ENCODE measurements at regions not wholly inside any gene's neighbourhood (a gene's known extent, or its start where the extent isn't known, plus 50 kb on each side); places are given as distances from the start of the nearest gene placed in this dataset.

- Histone ChIP-seq H3K79me2 (ENCODE audit: control insufficient read depth, low read length) (no peaks in the 10 kb centered on the region), H3K4me1 (ENCODE audit: control insufficient read depth, low read length) (no peaks in the 10 kb centered on the region), H3K9me2 (replicated peaks; ENCODE audit: control insufficient read depth, low read length) (no peaks in the 10 kb centered on the region), H4K20me1 (ENCODE audit: control insufficient read depth, insufficient read depth, low read depth, low read length) (no peaks in the 10 kb centered on the region), H3K9me3 (ENCODE audit: control insufficient read depth, insufficient read depth, low read length) (no peaks in the 10 kb centered on the region; the same call in 1 of the 2 replicates), H3K4me3 (ENCODE audit: low read length) (no peak overlapping the region), H3K27me3 (ENCODE audit: control insufficient read depth, low read length) (no peaks in the 10 kb centered on the region), H3K36me3 (ENCODE audit: control insufficient read depth, low read length) (no peaks in the 10 kb centered on the region), H3K27ac (ENCODE audit: low read depth, low read length) (no peak overlapping the region), H3F3A (ENCODE audit: control insufficient read depth, insufficient read depth) (no peaks in the 10 kb centered on the region), H3K4me2 (ENCODE audit: low read length) (no peak overlapping the region)
- TF ChIP-seq CTCF (IDR thresholded peaks at IDR 0.05; ENCODE audit: low read depth, low read length, poor library complexity, severe bottlenecking) = no peak
- no peak for TF ChIP-seq EZH2phosphoT487 (IDR thresholded peaks at IDR 0.05; ENCODE audit: borderline replicate concordance, low read length)
Measured at GRCh38 chr7:54187886-54188685, 354.1 kb upstream of the VSTM2A start.

- TF ChIP-seq EZH2phosphoT487 (IDR thresholded peaks at IDR 0.05; ENCODE audit: borderline replicate concordance, low read length) (no peak), CTCF (IDR thresholded peaks at IDR 0.05; ENCODE audit: low read depth, low read length, poor library complexity, severe bottlenecking) (no peak)
- Histone ChIP-seq H3K4me3 (ENCODE audit: low read length) (no peak overlapping the region), H3K27me3 (ENCODE audit: control insufficient read depth, low read length) (no peaks in the 10 kb centered on the region), H4K20me1 (ENCODE audit: control insufficient read depth, insufficient read depth, low read depth, low read length) (no peaks in the 10 kb centered on the region), H3K9me2 (replicated peaks; ENCODE audit: control insufficient read depth, low read length) (no peaks in the 10 kb centered on the region), H3K36me3 (ENCODE audit: control insufficient read depth, low read length) (no peaks in the 10 kb centered on the region), H3K79me2 (ENCODE audit: control insufficient read depth, low read length) (no peaks in the 10 kb centered on the region), H3K4me1 (ENCODE audit: control insufficient read depth, low read length) (no peaks in the 10 kb centered on the region), H3F3A (ENCODE audit: control insufficient read depth, insufficient read depth) (no peaks in the 10 kb centered on the region), H3K27ac (ENCODE audit: low read depth, low read length) (no peak overlapping the region), H3K9me3 (ENCODE audit: control insufficient read depth, insufficient read depth, low read length) (no peaks in the 10 kb centered on the region; the same call in 1 of the 2 replicates), H3K4me2 (ENCODE audit: low read length) (no peak overlapping the region)
Measured at GRCh38 chr7:54188843-54189242, 353.3 kb upstream of the VSTM2A start.

- TF ChIP-seq CTCF (IDR thresholded peaks at IDR 0.05; ENCODE audit: low read depth, low read length, poor library complexity, severe bottlenecking) = no peak
- TF ChIP-seq EZH2phosphoT487 (IDR thresholded peaks at IDR 0.05; ENCODE audit: borderline replicate concordance, low read length) = no peak
- no peaks in the 10 kb centered on the region; the same call in 1 of the 2 replicates for H3K9me3 ChIP-seq (ENCODE audit: control insufficient read depth, insufficient read depth, low read length)
- H3K79me2 ChIP-seq (ENCODE audit: control insufficient read depth, low read length) = no peaks in the 10 kb centered on the region
- no peak overlapping the region for H3K4me3 ChIP-seq (ENCODE audit: low read length)
- H3K36me3 ChIP-seq (ENCODE audit: control insufficient read depth, low read length) = no peaks in the 10 kb centered on the region
- no peaks in the 10 kb centered on the region for H3K4me1 ChIP-seq (ENCODE audit: control insufficient read depth, low read length)
- H3K9me2 ChIP-seq (replicated peaks; ENCODE audit: control insufficient read depth, low read length) = no peaks in the 10 kb centered on the region
- no peaks in the 10 kb centered on the region for H4K20me1 ChIP-seq (ENCODE audit: control insufficient read depth, insufficient read depth, low read depth, low read length)
- H3K27ac ChIP-seq (ENCODE audit: low read depth, low read length) = no peak overlapping the region
- no peak overlapping the region for H3K4me2 ChIP-seq (ENCODE audit: low read length)
- no peaks in the 10 kb centered on the region for H3K27me3 ChIP-seq (ENCODE audit: control insufficient read depth, low read length)
- no peaks in the 10 kb centered on the region for H3F3A ChIP-seq (ENCODE audit: control insufficient read depth, insufficient read depth)
Measured at GRCh38 chr7:54189330-54189729, 352.8 kb upstream of the VSTM2A start.

Measured in DOHH2 (cell line).